NCI-H146 treated with DMSO at 0.1 percent for 48 hours (cell line): ENCODE measurements at regions not wholly inside any gene's neighbourhood (a gene's known extent, or its start where the extent isn't known, plus 50 kb on each side); places are given as distances from the start of the nearest gene placed in this dataset.
"Not testable (repeated sequence)": the region's sequence is repeated elsewhere in the genome, so short reads cannot be mapped to it uniquely, and the experiment has no call there.

ENCODE experiments used
- DNase-seq: peaks from one replicate; lab custom pipeline; 2025; ENCODE audit not compliant: unreplicated experiment; lab: John Stamatoyannopoulos, UW

DNA sequence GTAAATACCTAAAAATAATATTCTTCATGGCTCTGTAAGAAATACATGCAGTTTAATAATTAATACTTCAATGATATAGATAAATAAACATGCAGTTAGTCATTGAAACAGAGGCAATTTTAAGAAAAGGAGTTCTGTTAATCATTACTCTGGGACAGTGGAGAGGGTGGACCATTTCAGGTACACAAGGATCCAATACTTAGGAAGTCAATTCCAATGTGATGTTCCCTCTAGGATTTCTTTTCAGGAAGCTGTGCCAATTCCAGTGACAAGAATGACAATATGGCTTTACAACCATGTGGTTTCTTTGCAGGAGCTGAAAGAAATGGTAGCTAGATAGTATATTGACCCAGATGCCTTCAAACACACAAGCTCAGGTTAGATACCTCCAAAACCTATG, 175.8 kb upstream of the NETO1 start:
- no peak for DNase-seq

DNA sequence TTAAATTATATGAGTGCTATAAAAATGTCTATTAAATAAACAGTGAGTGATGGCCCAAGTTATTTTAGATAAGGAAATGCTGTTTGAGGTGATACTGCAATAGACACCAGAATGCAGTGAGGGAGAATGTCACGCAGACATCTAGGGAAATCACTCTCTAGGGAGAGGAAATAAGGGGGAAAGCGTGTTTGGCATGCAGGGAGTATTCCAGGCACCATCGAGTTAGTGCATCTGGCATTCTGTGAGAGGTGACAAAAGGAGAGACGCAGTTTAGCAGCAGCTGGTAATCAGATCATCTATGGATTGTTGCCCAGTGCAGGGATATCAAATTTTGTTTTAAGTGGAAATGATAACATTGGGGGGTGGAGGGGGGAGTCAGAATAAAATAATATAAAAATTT, 175.4 kb upstream of the NETO1 start:
- peak; percentile 78 for DNase-seq

DNA sequence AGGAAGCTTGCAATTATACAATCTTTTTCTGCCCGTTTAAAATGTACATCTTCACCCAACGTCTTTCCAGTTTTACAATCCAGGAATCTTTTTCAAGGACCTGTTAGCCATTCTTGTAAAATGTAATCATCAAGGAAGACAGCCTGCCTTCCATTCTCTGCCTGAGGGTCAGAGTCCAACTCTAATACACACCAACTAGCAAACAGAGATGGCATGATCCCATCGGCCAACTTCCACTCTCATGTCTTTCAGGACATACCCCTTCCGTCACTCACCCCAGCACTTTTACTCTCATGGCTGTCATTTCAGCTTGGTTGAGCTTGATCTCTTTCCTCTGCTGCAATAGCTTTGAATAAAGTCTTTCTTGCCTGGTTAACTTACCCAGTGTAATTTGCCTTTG, 172.5 kb upstream of the NETO1 start:
- no peak for DNase-seq

DNA sequence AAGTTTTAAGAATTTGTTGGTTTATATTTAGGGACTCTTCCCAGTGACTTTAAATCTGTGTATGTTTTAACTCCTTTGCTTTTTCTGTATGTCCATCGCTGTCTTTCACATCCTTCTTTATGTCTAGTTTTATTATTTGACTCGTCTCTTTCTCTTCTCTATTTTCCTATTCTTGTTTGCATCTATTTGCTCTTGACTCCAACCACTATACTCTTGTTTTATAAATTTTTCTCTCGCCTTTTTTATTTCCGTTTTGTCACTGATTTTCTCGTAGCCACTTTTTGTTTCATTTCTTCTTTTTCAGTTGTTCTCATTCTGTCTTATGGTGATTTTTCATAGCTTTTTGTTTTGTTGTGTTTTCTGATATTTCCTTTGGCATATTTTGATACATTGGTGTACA, 170.5 kb upstream of the NETO1 start:
- DNase-seq = no peak

DNA sequence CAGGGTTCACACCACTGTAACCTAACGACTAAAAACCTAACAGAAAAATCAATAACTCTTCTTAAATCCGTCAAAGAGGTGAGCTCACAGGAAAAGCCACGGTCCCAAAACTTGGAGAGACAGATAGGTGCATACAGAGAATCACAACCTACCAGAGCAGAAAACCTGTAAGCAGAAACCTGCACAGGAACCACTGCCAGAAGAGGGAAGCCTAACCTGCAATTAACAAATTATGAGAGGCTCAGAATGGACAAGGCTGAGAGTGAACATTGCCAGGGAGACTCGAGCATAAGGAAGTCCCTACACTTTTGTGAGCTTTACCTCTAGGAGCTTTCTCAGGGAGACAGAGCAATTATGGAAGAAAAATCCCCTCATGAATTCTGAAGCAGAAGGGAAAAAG, 156.2 kb upstream of the NETO1 start:
- peak; percentile 41 for DNase-seq

DNA sequence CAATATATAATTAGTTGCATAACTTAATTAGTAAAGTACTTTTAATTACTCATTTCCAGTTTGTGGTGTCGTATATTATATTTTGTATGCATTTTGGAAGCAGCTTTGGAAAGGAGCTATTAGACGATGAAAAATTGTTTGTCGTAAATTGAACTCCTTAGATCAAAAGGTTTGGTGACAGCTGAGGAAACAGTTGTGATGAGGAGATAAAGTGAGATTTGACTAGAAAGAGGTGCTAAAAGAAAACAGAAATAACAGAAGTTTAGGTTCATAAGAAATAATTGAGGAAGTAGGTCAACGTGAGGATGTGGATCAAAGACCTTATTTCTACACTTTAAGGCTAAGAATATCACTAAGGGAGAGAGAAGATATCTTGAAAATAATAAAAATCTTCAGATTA, 141.9 kb upstream of the NETO1 start:
- DNase-seq = no peak

DNA sequence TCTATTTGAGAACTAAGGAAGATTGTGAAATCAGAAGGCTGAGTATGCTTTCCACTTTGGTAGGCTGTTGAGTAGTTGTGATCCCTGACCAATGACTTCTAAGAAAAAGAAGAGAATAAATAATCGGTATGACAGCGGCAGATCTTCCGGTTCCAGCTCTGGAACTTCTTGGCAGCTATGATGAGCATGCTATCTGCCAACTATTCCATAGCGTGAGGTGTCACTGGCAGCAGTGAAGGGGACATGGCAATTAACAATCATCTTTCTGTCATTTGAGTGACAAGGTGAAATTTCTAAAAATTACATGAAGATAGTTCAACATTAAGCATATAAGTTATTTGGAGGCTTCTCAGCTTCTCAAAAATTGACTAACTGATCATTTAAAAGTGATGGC, 140.1 kb upstream of the NETO1 start:
- DNase-seq = no peak

DNA sequence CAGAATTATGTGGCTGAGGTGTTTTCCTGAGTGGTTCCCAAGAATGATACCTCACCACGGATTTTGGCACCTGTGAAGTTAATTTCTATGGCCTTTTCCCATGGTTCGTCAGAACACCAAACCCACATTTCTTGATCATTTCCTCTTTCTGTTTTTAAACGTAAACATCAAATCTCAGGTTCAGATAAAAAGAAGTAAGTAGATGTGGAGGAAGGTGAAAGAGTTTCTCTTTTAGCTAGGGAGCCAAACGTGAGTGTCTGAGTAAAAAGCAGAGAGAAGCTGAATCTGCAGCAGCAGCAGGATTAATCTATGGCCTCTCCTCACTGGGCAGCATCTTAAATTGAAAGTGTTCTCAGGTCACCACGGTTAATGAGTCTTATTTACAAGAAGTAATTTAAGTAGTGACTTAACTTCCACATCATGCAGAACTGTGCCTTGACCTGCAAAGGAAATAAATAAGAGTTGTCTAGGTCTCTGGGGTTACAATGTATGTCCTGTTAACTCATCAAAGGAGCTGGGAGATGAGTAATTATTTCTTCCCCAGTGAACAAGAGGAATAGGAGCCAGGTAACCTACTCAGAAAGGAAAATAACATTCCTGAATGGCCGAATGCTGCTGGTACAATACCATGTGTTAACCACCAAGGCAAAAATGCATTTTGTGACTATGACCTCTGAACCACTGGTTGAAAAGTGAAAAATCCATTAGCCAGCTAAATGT, 139.6 kb upstream of the NETO1 start:
- DNase-seq = no peak

DNA sequence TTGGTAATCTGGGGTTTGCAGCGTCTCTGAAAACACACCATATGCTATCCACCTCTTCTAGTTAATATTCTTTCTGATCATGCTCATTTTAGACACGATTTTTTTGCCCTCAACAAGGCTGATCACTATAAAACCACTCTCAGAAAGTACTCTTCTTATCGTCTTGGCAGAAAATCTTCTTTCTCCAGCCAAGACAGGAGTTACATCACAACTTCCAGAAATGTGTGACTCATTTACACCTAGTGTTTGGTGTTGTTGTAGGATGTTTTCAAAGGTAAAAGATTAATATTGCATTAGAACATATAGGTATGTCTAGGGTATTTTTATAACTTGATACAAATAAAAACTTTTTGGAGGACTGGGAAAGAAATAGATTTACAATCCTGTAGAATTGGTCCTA, 138.5 kb upstream of the NETO1 start:
- DNase-seq = no peak

DNA sequence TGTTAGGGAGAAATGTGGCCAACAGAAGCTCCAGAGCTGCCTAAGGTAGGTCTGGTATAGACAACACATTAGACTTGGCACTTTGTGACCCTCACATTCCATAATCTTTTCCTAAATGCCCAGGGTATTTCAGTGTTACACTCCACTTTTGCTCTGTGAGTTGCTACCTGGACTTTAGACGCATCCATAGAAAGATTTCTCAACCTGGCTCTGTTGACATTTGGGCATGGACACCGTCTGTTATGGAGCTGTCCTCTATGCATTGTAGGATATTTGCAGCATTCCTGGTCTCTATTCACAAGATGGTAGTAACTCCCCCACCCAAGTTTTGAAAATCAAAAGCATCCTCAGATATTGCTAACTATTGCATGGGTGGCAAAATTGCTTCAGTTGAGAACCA, 136.5 kb upstream of the NETO1 start:
- no peak for DNase-seq

DNA sequence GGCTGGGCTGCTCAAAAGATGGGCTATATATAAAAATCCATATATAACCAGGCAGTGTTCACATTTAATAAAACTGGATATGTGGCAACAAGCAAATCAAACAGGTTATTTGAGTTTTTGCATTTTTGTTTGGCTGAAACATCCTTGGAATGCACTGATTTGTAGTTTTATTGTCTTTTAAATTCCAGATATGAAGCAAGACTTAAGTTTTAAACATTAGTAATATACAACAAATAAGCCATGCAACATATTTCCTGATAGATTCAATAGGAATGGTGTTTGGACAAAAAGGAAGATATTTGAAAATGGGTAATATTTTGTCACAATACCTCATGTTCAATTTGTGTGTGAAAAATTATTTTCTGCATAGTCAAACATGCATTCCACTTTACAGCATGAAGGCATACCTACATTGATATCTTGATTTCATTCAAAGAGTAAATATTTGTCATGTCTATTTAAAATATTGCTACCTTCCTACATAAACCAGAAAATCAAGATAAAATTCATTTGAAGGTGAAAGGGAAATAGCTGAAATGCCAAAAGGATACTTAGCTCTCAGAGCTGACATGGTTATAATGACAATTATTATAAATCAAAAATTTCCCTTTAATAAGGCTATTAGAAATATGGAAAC, 132.3 kb upstream of the NETO1 start:
- DNase-seq = no peak

DNA sequence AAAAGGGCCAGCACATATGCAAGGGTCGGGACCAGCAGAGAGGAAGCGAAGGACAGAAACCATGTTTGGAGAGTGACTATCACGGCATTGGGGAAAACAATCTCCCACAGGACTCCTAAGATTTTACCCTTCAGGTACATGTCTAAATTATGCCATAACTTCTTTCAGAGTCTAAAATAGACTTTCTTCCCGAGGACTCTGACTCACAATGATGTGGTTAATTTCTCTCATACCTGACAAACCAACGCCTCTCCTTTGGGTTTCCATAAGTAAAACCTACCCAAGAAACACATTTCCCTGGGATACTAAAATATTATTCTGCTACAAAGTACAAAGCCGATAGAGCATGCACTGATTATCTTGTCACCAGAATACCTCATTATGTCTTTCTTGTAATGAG, 127.8 kb upstream of the NETO1 start:
- DNase-seq = no peak

DNA sequence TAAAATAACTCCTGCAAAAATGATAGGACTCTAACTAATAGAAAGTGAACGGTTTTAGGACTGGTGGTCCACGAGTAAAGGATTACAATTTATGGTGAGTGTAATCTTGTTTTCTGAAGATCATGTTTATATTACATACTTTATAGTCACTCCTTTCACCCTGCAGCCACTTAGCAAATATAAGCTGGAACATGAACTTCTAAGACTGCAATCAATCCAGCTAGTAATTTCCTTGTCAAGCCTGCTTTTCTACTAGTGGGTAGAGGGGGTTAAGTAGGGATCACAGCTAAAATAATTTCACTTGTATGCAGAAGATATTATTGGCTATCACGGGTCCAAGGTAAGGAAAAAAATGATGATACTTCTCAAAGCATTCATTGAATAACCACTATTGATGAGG, 125.5 kb upstream of the NETO1 start:
- DNase-seq = no peak

DNA sequence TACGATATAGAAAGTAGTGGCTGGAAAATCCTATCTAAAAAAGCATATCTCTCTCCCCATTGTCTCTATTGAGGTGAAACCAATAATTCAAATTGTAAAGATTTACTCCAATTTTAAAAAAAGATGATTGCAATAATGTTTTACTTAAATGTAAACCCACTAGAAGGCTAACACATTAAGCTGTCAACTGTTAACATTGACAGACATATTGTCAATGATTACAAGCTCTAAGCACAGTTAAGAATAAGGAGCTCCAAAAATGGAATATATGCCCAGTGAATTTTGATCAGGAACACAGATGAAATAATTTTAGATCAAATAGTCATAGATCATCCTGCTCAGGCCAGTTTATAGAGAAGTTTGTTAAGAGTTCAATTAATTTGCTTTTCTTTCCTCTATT, 123.6 kb upstream of the NETO1 start:
- no peak for DNase-seq

DNA sequence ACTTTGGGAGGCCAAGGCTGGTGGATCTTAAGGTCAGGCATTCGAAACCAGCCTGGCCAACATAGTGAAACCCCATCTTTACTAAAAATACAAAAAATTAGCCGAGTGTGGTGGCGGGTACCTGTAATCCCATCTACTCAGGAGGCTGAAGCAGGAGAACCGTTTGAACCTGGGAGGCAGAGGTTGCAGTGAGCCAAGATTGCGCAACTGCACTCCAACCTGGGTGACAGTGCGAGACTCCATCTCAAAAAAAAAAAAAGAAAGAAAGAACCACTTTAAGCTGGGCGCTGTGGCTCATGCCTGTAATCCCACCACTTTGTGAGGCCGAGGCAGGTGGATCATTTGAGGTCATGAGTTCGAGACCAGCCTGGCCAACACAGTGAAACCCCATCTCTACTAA, 119.8 kb upstream of the NETO1 start:
- DNase-seq = not testable (repeated sequence)

DNA sequence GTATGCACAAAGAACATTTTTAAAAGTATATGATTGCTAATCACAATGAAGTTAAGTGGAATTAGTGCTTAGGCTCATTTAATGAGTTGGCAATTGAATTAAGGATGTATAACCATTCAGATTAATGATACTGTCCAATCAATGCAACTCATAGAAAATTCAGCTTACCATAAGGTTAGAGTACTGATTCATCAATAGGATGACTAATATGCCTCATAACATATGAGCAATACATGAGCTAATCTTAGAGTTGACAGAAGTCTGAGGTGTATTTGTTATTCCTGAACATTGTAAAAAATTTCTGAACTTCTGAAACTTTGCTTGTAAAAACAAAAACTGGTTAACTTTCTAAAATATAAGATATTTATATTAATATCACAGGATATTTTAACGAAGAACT, 118.3 kb upstream of the NETO1 start:
- DNase-seq = no peak

DNA sequence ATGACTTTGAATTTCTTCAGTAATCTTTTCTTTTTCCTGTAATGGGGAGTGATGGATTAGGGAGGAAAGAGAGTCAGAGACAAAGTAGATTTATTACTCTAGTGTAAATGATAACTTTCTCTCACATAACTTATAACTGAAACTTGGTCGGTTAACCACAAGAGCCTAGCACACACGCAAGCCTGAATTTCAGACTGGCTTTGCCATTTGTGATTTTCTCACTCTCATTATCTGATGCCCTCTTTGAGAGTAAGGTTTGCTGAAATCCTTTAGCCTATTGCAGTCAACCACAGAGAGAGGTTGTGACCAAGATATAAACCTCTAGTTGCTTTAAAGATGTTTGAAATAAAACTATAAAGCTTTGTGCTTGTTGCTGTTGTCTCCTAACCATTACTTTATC, 117.9 kb upstream of the NETO1 start:
- DNase-seq = no peak

DNA sequence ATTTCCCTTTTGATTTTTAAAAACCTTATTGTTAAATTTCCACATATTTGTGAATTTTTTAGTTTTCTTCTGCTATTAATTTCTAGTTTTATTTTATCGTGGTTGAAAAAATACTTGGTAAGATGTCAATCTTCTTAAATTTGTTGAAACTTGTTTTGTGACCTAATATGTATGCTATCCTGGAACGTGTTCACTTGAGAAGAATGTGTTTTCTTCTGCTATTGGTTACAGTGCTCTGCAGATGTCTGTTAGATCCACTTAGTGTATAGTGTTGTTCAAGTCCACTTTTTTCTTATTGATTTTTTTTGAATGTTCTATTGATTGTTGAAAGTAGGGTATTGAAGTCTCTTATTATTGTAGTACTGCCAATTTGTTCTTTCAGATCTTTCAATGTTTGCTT, 116.5 kb upstream of the NETO1 start:
- no peak for DNase-seq

DNA sequence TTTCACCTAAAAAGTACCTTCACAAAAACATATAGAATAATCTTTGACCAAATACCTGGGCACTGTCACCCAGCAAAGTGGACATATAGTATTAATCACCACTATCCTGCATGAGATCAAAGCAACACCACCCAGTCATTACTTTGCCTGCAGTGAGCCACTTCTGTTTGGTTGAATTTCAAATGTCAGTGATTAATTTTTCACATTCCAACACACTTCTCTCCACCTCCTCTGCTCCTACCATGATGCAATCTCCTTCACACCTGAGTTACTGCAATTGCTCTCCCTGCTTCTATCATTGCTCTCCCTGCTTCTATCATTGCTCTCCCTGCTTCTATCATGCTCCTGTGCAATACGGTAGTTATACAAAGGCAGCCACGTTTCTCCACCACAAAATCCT, 106.1 kb upstream of the NETO1 start:
- no peak for DNase-seq

DNA sequence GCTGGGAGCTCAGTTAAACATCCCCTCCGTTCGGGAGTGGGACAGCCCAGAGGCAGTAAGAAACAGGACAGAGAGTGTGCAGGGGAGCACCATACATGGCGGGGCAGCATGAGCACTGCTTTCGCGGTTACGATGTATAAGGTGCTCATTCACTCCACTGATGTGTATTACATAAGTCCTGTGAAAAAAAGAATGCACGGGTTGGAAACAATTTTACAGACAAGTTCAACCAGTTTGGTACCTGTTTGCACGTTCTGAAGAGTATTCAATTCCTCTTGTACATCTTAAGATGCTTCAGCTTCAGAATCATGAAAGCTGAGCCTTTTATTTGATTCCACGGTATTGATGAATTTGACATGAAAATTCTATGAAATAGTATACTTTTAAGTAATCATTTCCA, 97.8 kb upstream of the NETO1 start:
- no peak for DNase-seq

DNA sequence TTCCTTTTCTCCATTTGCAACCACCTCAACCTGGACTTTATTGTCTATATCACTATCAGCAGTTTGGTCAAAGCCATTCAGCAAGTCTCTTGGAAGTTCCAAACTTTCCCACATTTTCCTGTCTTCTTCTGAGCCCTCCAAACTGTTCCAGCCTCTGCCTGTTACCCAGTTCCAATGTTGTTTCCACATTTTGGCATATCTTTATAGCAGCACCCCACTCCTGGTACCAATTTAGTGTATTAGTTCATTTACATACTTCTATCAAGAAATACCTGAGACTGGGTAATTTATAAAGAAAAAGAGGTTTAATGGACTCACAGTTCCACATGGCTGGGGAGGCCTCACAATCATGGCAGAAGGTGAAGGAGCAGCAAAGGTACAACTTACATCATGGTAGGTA, 90.4 kb upstream of the NETO1 start:
- DNase-seq = not testable (repeated sequence)

DNA sequence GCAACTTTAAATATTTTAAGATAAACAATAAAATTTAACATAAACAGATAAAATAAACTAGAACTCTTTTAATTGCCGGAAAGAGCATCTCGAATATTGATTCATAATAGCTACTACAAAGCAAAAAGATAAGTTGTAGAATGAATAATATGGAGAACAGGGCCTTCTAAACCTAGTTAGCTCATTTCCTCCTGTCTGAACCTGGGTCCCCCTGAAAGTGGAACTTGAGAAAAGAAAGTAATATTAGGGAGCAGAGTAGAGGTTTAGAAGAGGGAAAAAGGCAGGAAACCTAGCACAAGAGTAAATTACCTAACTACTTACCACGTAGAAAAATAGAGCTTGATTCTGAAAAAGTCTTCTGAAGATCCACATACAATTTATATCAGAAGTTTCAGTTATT, 80.7 kb upstream of the NETO1 start:
- DNase-seq = no peak

DNA sequence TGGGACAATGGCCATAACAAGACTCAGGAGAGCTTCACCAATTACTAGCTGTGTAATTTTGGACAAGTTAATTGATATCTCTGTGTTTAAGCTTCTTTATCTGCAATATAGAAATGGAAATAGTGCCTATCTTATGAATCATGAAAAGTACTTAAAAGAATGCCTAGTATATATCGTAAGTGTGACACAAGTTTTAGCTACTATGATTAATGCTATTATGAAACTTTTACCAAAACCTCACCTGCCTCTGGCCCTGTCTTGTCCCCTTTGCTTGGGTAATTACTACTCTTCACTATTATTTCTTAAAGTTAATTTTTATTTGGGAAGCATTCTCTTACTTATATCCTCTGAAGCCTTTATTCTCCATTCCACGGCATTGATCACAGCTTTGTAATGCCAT, 75.0 kb upstream of the NETO1 start:
- DNase-seq = no peak
